SU-DHL-6 (cell line): ENCODE measurements at regions not wholly inside any gene's neighbourhood (a gene's known extent, or its start where the extent isn't known, plus 50 kb on each side); places are given as distances from the start of the nearest gene placed in this dataset.

Experiments used
- H2AFZ ChIP-seq: fragments of 200-600 bp; sonication (generic); 2 replicates; pipeline ENCODE4 v1.6.1; 2014; ENCODE audit warnings: low read depth, mild to moderate bottlenecking, moderate library complexity, mixed read lengths, antibody characterized with exemption, low read length; ENCODE audit not compliant: severe bottlenecking
- H3F3A ChIP-seq: fragments of 200-600 bp; shearing (Covaris generic); 2 replicates; pipeline ENCODE4 v1.6.0; 2016; ENCODE audit warnings: antibody characterized with exemption, mild to moderate bottlenecking; ENCODE audit not compliant: insufficient read depth
- H3K27ac ChIP-seq: fragments of 200-600 bp; sonication (generic); 2 replicates; pipeline ENCODE4 v1.5.1; 2016; ENCODE audit warnings: low read depth, mild to moderate bottlenecking, low read length, moderate library complexity, mixed read lengths
- H3K27me3 ChIP-seq: fragments of 200-600 bp; sonication (generic), shearing (Covaris generic); 2 replicates; pipeline ENCODE4 v1.6.0; 2014; ENCODE audit warnings: mild to moderate bottlenecking, low read length
- H3K36me3 ChIP-seq: fragments of 200-600 bp; sonication (generic); 2 replicates; pipeline ENCODE4 v1.6.1; 2014; ENCODE audit warnings: mild to moderate bottlenecking, low read length, mixed read lengths
- H3K4me2 ChIP-seq: fragments of 300-600, 200-600 bp; shearing (Covaris generic), sonication (generic); 2 replicates; pipeline ENCODE4 v1.6.0; 2014; ENCODE audit warnings: low read length, low read depth, mild to moderate bottlenecking; ENCODE audit not compliant: poor library complexity, severe bottlenecking
- H3K4me3 ChIP-seq: fragments of 200-600 bp; sonication (generic); 2 replicates; pipeline ENCODE4 v1.5.1; 2014; ENCODE audit warnings: antibody characterized with exemption, low read length, mild to moderate bottlenecking, mixed read lengths; ENCODE audit not compliant: insufficient read depth, poor library complexity, severe bottlenecking
- H3K79me2 ChIP-seq: fragments of 200-600 bp; sonication (generic); 2 replicates; pipeline ENCODE4 v1.6.1; 2014; ENCODE audit warnings: mild to moderate bottlenecking, low read length, moderate library complexity; ENCODE audit not compliant: insufficient read depth
- H3K9ac ChIP-seq: fragments of 200-600 bp; sonication (generic); 2 replicates; pipeline ENCODE4 v1.7.0; 2014; ENCODE audit warnings: mild to moderate bottlenecking, low read length
- H3K9me2 ChIP-seq: fragments of 200-600 bp; sonication (generic); replicated peaks from 2 replicates; pipeline ENCODE4 v1.6.1; 2014; ENCODE audit warnings: low read length; ENCODE audit not compliant: insufficient read depth
- H3K9me3 ChIP-seq: fragments of 200-600 bp; sonication (generic); 2 replicates; pipeline ENCODE4 v1.6.1; 2014; ENCODE audit warnings: low read length, mixed read lengths; ENCODE audit not compliant: insufficient read depth
- H4K20me1 ChIP-seq: fragments of 200-600 bp; sonication (generic); 2 replicates; pipeline ENCODE4 v1.6.1; 2014; ENCODE audit warnings: low read depth, mild to moderate bottlenecking, antibody characterized with exemption, low read length, moderate library complexity, mixed read lengths
- CTCF ChIP-seq: fragments of 200-600 bp; sonication (generic); IDR thresholded peaks from one replicate; pipeline ENCODE4 v1.5.1; 2017; ENCODE audit warnings: antibody characterized with exemption, mild to moderate bottlenecking, low read length, moderate library complexity; ENCODE audit not compliant: insufficient read depth, poor library complexity, severe bottlenecking
- EZH2phosphoT487 ChIP-seq: fragments of 200-600 bp; sonication (generic), shearing (Covaris generic); conservative IDR thresholded peaks from 2 replicates; pipeline ENCODE4 v1.6.1; 2018; ENCODE audit warnings: mild to moderate bottlenecking, antibody characterized with exemption, low read length, moderate library complexity, mixed read lengths

- H3K9ac ChIP-seq, result no peak overlapping the region
- H3K9me3 ChIP-seq, result no peaks in the 10 kb centered on the region
- H3K4me2 ChIP-seq, result no peak overlapping the region
- H3K4me3 ChIP-seq, result no peak overlapping the region
- H3K27me3 ChIP-seq, result no peaks in the 10 kb centered on the region
- no peaks in the 10 kb centered on the region for H3F3A ChIP-seq
- H3K36me3 ChIP-seq, result no peaks in the 10 kb centered on the region
- H2AFZ ChIP-seq, result no peak overlapping the region
- no peak overlapping the region for H3K27ac ChIP-seq
- no peaks in the 10 kb centered on the region for H3K9me2 ChIP-seq
- no peaks in the 10 kb centered on the region for H4K20me1 ChIP-seq
- no peak for TF ChIP-seq EZH2phosphoT487
- no peak for TF ChIP-seq CTCF
- no peaks in the 10 kb centered on the region for H3K79me2 ChIP-seq
Measured at GRCh38 chr16:85350973-85351372, 238.7 kb upstream of the CIBAR2 start.

- H3F3A ChIP-seq, result no peaks in the 10 kb centered on the region
- H3K79me2 ChIP-seq, result no peaks in the 10 kb centered on the region
- H4K20me1 ChIP-seq, result no peaks in the 10 kb centered on the region
- no peak overlapping the region for H3K9ac ChIP-seq
- no peak overlapping the region for H2AFZ ChIP-seq
- H3K27me3 ChIP-seq, result no peaks in the 10 kb centered on the region
- TF ChIP-seq EZH2phosphoT487, result no peak
- TF ChIP-seq CTCF, result no peak
- no peaks in the 10 kb centered on the region for H3K36me3 ChIP-seq
- no peak overlapping the region for H3K27ac ChIP-seq
- H3K9me2 ChIP-seq, result no peaks in the 10 kb centered on the region
- no peaks in the 10 kb centered on the region for H3K9me3 ChIP-seq
- H3K4me3 ChIP-seq, result no peak overlapping the region
- no peak overlapping the region for H3K4me2 ChIP-seq
Measured at GRCh38 chr16:85353013-85353412, 240.7 kb upstream of the CIBAR2 start.

GRCh38 chr16:85353839-85354685, 241.8 kb upstream of the CIBAR2 start:
- Histone ChIP-seq H3K27ac (no peak overlapping the region), H3K27me3 (no peaks in the 10 kb centered on the region), H3K9ac (no peak overlapping the region), H2AFZ (no peak overlapping the region), H3K9me2 (no peaks in the 10 kb centered on the region), H3F3A (no peaks in the 10 kb centered on the region), H3K9me3 (no peaks in the 10 kb centered on the region), H3K4me3 (no peak overlapping the region), H3K4me2 (no peak overlapping the region), H3K36me3 (no peaks in the 10 kb centered on the region), H3K79me2 (no peaks in the 10 kb centered on the region), H4K20me1 (no peaks in the 10 kb centered on the region)
- TF ChIP-seq EZH2phosphoT487 (no peak), CTCF (no peak)
